ENCODE measurements at regions not wholly inside any gene's neighbourhood (a gene's known extent, or its start where the extent isn't known, plus 50 kb on each side); places are given as distances from the start of the nearest gene placed in this dataset.
"Not testable (repeated sequence)": the region's sequence is repeated elsewhere in the genome, so short reads cannot be mapped to it uniquely, and the experiment has no call there.

- DNase-seq (ENCODE audit: low read depth): no peak
Measured at GRCh38 chr7:26955516-26955915, 91.1 kb upstream of the SKAP2 start.

- DNase-seq (ENCODE audit: low read depth): no peak
Measured at GRCh38 chr7:26954951-26955350, 90.6 kb upstream of the SKAP2 start.

GRCh38 chr7:26951407-26951950 is 87.1 kb upstream of the SKAP2 start:
- no peak for DNase-seq (ENCODE audit: low read depth)

- DNase-seq (ENCODE audit: low read depth): no peak
Measured at GRCh38 chr7:26950889-26951288, 86.5 kb upstream of the SKAP2 start.

- no peak for DNase-seq (ENCODE audit: low read depth)
Measured at GRCh38 chr7:26949319-26949718, 84.9 kb upstream of the SKAP2 start.

GRCh38 chr7:26948617-26949118 is 84.3 kb upstream of the SKAP2 start:
- no peak for DNase-seq (ENCODE audit: low read depth)

- no peak for DNase-seq (ENCODE audit: low read depth)
Measured at GRCh38 chr7:26944501-26945358, 80.3 kb upstream of the SKAP2 start.

GRCh38 chr7:26937939-26938623 is 73.7 kb upstream of the SKAP2 start:
- no peak for DNase-seq (ENCODE audit: low read depth)

GRCh38 chr7:26937306-26937705 is 72.9 kb upstream of the SKAP2 start:
- no peak for DNase-seq (ENCODE audit: low read depth)

- DNase-seq (ENCODE audit: low read depth): not testable (repeated sequence)
Measured at GRCh38 chr7:26932616-26933015, 68.2 kb upstream of the SKAP2 start.

GRCh38 chr7:26930845-26931244 is 66.5 kb upstream of the SKAP2 start:
- no peak for DNase-seq (ENCODE audit: low read depth)

GRCh38 chr7:26930201-26930600 is 65.8 kb upstream of the SKAP2 start:
- peak; percentile 37 for DNase-seq (ENCODE audit: low read depth)

GRCh38 chr7:26928703-26929347 is 64.4 kb upstream of the SKAP2 start:
- DNase-seq (ENCODE audit: low read depth): no peak

- no peak for DNase-seq (ENCODE audit: low read depth)
Measured at GRCh38 chr7:26925768-26926167, 61.4 kb upstream of the SKAP2 start.

GRCh38 chr7:26924149-26924767 is 59.9 kb upstream of the SKAP2 start:
- no peak for DNase-seq (ENCODE audit: low read depth)

- DNase-seq (ENCODE audit: low read depth): no peak
Measured at GRCh38 chr7:26919906-26920493, 55.6 kb upstream of the SKAP2 start.

- no peak for DNase-seq (ENCODE audit: low read depth)
Measured at GRCh38 chr7:26918241-26918640, 53.9 kb upstream of the SKAP2 start.

GRCh38 chr7:26916779-26917320 is 52.5 kb upstream of the SKAP2 start:
- DNase-seq (ENCODE audit: low read depth): no peak

GRCh38 chr7:26916336-26916735 is 51.9 kb upstream of the SKAP2 start:
- no peak for DNase-seq (ENCODE audit: low read depth)

All from stromal cell of bone marrow (primary cell).